ENCODE measurements at regions not wholly inside any gene's neighbourhood (a gene's known extent, or its start where the extent isn't known, plus 50 kb on each side); places are given as distances from the start of the nearest gene placed in this dataset.

- TF ChIP-seq SP1 (IDR thresholded peaks at IDR 0.05) (no peak), PKNOX1 (IDR thresholded peaks at IDR 0.05) (no peak), ELF4 (IDR thresholded peaks at IDR 0.05) (no peak), L3MBTL2 (conservative IDR thresholded peaks at IDR 0.05) (no peak), FOXA1 (IDR thresholded peaks at IDR 0.05) (no peak), FOXK2 (IDR thresholded peaks at IDR 0.05) (no peak), FOXM1 (IDR thresholded peaks at IDR 0.05; ENCODE audit: borderline replicate concordance) (no peak), NFRKB (IDR thresholded peaks at IDR 0.05) (no peak), BHLHE40 (IDR thresholded peaks at IDR 0.05; ENCODE audit: borderline replicate concordance) (no peak)
Measured at GRCh38 chr1:5053744-5054143, 399.3 kb downstream of the AJAP1 start.

Measured in HEK293T (cell line).